GM19452 (cell line): ENCODE measurements at regions not wholly inside any gene's neighbourhood (a gene's known extent, or its start where the extent isn't known, plus 50 kb on each side); places are given as distances from the start of the nearest gene placed in this dataset.

ENCODE experiments used
- ATAC-seq: cut with Tn5 transposase; IDR thresholded peaks from one replicate; pipeline ENCODE4 v1.9.1; 2021; ENCODE audit not compliant: unreplicated experiment

GRCh38 chr1:106613861-106614260 lies 442.6 kb upstream of the PRMT6 start:
- ATAC-seq, result no peak

- no peak for ATAC-seq
These were observed 441.0 kb upstream of the PRMT6 start for GRCh38 chr1:106615473-106615872.

GRCh38 chr1:106619080-106619826 lies 437.2 kb upstream of the PRMT6 start:
- no peak for ATAC-seq

- ATAC-seq, result no peak
These were observed 436.7 kb upstream of the PRMT6 start for GRCh38 chr1:106619827-106620134.

GRCh38 chr1:106620521-106620954 lies 435.9 kb upstream of the PRMT6 start:
- ATAC-seq, result no peak

GRCh38 chr1:106621853-106622252 lies 434.6 kb upstream of the PRMT6 start:
- ATAC-seq, result no peak

GRCh38 chr1:106637566-106637965 lies 418.9 kb upstream of the PRMT6 start:
- ATAC-seq, result no peak

- ATAC-seq, result no peak
These were observed 410.2 kb upstream of the PRMT6 start for GRCh38 chr1:106646261-106646784.

GRCh38 chr1:106646816-106647215 lies 409.7 kb upstream of the PRMT6 start:
- ATAC-seq, result no peak

GRCh38 chr1:106651028-106651762 lies 405.3 kb upstream of the PRMT6 start:
- ATAC-seq, result peak; percentile 86

GRCh38 chr1:106659490-106660244 lies 396.8 kb upstream of the PRMT6 start:
- no peak for ATAC-seq

- ATAC-seq, result no peak
These were observed 380.9 kb upstream of the PRMT6 start for GRCh38 chr1:106675558-106675957.

- no peak for ATAC-seq
These were observed 380.5 kb upstream of the PRMT6 start for GRCh38 chr1:106676021-106676420.

- no peak for ATAC-seq
These were observed 379.3 kb upstream of the PRMT6 start for GRCh38 chr1:106677181-106677580.

GRCh38 chr1:106677721-106678120 lies 378.8 kb upstream of the PRMT6 start:
- ATAC-seq, result no peak

- ATAC-seq, result no peak
These were observed 378.0 kb upstream of the PRMT6 start for GRCh38 chr1:106678279-106679050.

GRCh38 chr1:106680216-106680615 lies 376.3 kb upstream of the PRMT6 start:
- ATAC-seq, result no peak

- ATAC-seq, result no peak
These were observed 375.6 kb upstream of the PRMT6 start for GRCh38 chr1:106680776-106681344.

- no peak for ATAC-seq
These were observed 374.4 kb upstream of the PRMT6 start for GRCh38 chr1:106681939-106682522.

GRCh38 chr1:106688446-106688845 lies 368.0 kb upstream of the PRMT6 start:
- no peak for ATAC-seq
